ENCODE measurements at regions not wholly inside any gene's neighbourhood (a gene's known extent, or its start where the extent isn't known, plus 50 kb on each side); places are given as distances from the start of the nearest gene placed in this dataset.

DNA sequence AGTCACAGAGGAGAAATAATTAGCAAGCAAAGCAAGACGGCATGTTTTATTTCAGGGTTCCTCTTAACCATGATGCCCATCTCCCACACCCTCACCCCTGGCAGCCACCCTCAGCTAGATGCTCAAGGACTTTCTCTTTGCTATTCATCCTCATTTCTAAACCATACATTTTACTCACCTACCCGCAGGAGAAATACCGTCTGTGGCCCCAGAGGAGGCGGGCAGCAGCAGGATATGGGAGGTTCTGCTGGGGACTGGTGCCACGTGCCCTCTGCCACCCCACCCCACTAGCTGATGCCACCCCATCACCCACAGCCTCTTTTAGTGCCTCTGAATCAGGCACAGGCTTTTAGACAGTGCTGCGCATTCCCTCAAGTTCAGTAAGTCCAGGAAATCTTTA is 168.7 kb upstream of the ITGB1 start:
- DNase-seq (ENCODE audit: low read depth, low spot score): no peak

DNA sequence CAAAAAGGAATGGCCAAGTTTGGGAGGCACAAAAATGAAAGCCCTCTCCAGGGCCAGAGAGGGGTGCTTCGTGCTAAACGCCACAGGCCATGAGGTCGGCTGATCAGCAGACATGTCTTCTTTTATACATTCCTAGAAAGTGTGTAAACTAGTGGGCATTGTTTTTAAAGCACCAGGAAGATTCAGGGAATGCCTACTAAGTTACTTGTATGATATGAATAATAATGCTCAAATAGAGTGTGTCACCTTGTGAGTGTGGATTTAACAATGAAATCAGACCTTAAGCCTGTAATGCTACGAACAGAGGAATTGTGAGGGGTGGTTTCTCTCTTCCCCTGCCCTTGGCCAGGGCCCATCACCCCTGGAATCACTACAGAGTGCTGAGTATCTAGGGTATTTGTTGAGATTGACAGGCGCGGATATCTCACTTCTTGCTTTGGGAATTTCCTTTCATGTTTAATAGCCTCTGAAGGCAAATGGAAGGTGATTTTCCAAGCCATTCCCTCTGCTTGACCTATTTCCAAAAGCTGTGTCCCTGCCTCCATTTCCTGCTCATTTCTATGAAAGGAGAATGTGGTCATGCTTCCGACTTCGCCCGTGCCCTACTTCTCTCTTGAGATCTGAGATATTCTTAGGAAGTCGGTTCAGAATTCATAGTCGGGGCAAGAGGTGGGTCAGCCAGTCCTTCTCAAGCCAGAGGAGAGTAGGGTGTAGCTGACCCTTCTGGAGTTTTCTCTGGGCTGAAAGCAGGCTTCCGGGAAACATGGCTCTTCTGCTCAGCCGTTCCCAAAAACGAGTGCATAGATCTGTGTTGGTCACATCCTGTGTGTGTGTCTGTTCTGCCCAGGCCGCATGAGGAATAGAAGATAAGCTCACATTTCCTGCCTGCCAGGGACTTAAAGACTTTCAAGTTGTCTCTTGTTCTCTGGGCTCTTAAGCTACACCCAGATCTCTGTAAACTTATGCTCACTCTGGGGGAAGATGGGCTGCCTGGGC is 167.8 kb upstream of the ITGB1 start:
- DNase-seq (ENCODE audit: low read depth, low spot score): no peak

DNA sequence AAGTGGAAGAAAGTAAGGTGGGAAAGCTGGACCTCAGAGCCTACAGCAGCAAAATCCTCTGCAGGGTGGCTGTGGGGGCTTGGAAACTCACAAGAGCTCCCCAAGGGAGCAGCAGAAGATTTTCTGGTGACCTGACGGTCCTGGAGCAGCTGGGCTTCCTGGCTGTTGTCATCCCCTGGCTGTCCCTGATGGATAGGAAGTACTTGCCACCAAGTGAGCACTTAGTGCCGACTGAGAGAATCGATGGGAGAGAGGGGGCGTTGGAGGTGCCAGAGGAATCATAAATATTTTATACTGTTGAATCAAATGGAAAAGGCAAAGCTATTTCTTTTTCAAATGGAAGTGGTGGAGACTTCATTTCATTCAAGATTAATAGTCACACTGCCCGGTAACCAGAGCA is 167.1 kb upstream of the ITGB1 start:
- no peak for DNase-seq (ENCODE audit: low read depth, low spot score)

DNA sequence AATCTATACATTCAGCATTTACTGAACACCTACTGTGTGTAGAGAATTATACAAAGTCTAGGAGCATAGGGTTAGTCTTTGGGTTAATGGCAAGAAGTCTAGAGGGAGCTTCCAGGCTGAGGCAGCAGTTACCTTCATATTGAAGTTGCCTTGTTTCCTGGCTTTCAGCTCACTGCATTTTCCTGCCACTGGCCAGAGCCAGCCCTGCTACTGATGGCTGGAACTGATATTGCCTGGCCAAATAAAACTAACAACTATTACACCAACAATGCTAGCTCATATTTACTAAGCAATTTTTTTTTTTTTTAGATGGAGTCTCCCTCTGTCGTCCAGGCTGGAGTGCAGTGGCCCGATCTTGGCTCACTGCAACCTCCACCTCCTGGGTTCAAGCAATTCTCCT is 165.7 kb upstream of the ITGB1 start:
- DNase-seq (ENCODE audit: low read depth, low spot score): no peak

- no peak for DNase-seq (ENCODE audit: low read depth, low spot score)
These were observed 164.2 kb upstream of the ITGB1 start for GRCh38 chr10:33122014-33122809.

- DNase-seq (ENCODE audit: low read depth, low spot score): no peak
These were observed 162.7 kb upstream of the ITGB1 start for GRCh38 chr10:33120700-33121099.

- DNase-seq (ENCODE audit: low read depth, low spot score): no peak
These were observed 162.2 kb upstream of the ITGB1 start for GRCh38 chr10:33120275-33120674.

DNA sequence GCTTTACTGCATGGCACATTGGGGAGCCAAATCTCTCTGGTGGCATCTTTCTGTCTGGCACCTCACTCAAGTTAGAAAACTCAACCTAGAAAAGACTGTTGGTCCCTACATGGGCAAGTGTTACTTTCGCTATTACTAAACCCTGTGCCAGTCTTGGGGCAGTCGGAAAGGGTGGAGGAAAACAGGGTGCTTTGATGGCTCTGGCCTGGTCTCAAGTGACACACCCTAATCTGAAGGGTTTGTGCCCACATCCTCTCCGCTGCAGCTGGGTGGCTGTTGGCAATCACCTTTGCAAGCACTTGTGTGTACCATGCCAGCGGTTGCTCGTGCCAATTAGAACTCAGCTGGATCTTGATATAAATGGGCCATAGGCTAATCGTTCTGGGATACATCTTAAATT is 159.8 kb upstream of the ITGB1 start:
- DNase-seq (ENCODE audit: low read depth, low spot score): no peak

DNA sequence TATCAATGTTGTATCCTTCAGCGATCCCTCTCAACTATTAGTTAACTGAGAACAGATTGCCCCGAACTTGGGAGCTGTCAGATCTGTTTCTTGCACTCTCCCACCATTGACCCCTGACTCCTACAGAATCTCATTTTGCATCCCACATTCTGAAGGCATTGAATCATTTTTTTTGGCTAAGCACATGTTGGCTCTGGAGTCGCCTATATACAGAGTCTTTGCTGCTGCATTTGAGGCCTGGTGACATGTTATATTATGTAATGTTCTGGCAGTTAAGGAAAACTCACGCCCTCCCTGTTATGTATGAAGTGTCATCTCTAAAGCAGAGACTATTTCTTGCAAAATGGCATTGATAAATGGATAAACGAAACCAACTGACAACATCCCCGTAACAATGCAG is 159.2 kb upstream of the ITGB1 start:
- DNase-seq (ENCODE audit: low read depth, low spot score): no peak

GRCh38 chr10:33115738-33116719 is 158.0 kb upstream of the ITGB1 start:
- DNase-seq (ENCODE audit: low read depth, low spot score): peak; percentile 45

GRCh38 chr10:33114451-33114952 is 156.5 kb upstream of the ITGB1 start:
- no peak for DNase-seq (ENCODE audit: low read depth, low spot score)

DNA sequence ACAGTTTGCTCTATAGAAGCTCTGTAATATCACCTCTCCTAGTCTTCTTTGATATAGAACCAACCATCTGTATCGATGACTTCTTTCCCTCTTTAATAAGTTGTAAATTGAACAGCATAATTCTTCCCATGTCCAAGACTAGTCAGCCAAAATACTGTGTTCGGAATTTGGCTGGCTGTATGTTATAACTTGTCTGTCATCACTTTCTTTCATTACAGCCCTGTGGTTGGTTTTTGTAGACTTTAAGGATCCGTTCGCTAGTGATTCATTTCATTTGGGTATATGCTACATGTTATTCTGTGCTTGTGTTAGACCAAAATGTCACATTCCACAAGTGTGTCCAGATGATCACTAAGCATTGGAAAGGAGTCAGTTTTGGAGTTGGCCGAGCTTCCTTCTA is 155.4 kb upstream of the ITGB1 start:
- DNase-seq (ENCODE audit: low read depth, low spot score): no peak

GRCh38 chr10:33112831-33113455 is 154.9 kb upstream of the ITGB1 start:
- no peak for DNase-seq (ENCODE audit: low read depth, low spot score)

DNA sequence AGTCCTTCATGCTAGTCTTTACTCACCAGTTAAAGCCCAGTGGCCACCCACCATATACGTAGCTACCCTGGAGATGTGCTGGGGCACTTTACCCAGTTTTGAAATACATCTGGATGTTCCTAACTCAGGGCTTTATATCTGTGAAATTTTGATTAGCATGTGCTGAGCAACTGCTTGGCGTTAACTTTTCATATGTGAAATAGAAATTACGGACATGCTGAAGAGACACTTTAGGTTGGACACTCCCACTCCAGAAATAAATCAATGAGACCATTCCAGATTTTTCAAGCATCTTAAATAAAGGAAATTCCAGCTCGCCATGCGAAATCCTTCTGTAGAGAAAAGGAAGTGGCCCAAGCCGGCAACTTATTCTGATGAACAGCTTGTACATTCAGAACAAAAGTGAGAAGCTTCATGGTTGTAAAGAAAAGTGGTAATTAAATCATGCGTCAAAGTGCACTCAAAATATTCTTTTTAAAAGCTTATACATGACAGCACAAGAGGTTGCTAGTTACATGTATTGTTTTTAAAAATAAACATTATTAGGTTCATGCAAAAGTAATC is 153.5 kb upstream of the ITGB1 start:
- DNase-seq (ENCODE audit: low read depth, low spot score): no peak

- DNase-seq (ENCODE audit: low read depth, low spot score): no peak
These were observed 151.9 kb upstream of the ITGB1 start for GRCh38 chr10:33109788-33110469.

DNA sequence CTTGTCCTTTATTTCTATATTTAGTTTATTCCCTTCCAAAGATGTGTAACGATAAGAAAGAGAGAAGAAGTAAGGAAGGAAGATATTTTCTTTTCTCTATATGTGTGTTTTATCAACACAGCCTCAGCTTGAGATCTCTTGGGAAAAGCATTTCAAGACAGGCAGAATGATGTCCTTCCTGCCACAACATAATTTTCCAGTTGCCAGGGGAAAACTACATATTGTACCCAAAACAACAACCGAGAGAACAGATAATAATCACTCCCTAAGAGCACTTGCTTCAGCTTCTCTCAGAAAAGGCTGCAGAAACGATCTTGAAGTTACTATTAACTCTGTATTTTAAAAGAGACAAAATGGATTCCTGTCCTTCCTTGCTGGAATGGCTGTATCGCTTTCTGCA is 151.4 kb upstream of the ITGB1 start:
- no peak for DNase-seq (ENCODE audit: low read depth, low spot score)

- no peak for DNase-seq (ENCODE audit: low read depth, low spot score)
These were observed 149.9 kb upstream of the ITGB1 start for GRCh38 chr10:33107953-33108352.

DNA sequence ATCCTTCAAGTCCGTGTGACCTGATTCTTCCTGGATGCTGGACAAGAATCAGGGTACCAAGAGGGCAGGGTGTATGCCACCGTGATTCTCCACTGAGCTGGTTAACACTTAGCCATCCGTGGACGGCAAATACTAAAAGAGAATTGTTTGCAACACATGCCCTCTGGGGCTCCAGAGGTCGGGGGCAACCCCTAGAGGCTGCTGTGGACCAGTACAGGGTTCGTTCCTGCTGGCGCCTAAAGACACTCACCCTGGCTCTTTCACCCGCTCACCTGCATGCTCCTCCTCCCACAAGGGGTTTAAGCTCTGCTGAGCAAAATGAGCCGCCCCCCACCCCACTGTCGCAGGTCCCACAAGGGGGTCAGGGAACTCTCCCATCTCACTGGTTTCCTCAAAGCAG is 148.7 kb upstream of the ITGB1 start:
- no peak for DNase-seq (ENCODE audit: low read depth, low spot score)

DNA sequence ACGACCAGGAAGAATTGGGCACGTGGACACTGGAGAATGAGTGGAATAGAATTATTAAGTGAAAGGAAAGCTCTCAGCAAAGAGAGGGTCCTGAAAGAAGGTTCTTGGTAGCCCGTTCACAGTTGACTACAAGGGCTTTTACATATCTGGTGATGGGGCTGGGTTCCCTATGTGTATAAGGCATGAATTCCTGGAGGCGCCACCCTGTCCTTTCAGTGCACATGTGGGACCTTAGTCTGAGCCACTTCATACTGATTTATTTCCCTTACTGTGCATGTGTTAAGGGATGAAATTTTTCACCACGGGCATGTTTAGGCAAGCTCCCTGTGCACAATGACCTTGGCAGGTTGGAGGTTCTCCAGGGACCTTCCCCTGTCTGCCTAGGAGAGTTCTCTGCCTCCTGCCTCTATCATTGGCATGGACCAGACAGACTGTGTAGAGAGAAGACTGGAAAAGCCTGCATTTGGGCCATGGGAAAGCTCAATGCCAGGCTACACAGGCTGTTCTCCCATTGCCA is 145.9 kb upstream of the ITGB1 start:
- no peak for DNase-seq (ENCODE audit: low read depth, low spot score)

DNA sequence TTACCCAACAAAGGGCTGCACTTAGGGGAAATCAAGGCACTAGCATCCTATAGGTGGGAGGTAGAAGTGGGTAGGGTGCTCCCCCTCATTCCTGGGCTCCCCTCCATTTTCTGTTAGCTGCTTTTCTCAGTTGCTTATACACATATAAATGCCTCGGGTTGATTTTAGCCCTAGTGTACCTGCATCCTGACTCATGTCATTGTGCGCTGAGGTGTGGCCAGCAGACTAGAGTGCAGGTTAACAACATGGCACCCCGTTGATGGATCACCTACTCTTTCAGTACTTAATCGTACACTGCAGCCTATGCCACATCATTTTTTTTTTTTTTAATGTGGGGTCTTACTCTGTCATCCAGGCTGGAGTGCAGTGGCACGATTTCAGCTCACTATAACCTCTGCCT is 144.0 kb upstream of the ITGB1 start:
- DNase-seq (ENCODE audit: low read depth, low spot score): no peak

All from iPS DF 19.7 (cell line).